ENCODE measurements at regions not wholly inside any gene's neighbourhood (a gene's known extent, or its start where the extent isn't known, plus 50 kb on each side); places are given as distances from the start of the nearest gene placed in this dataset.

- no peak for DNase-seq (ENCODE audit: low read depth, low spot score)
- H3K27me3 ChIP-seq (ENCODE audit: control insufficient read depth, insufficient read depth, low read length) = no peaks in the 10 kb centered on the region; the same call in 1 of the 2 replicates
- H3K36me3 ChIP-seq (ENCODE audit: control insufficient read depth, insufficient read depth, low read length) = no peaks in the 10 kb centered on the region
- no TSS peak for BruUV-seq (replicated peaks)
- ATAC-seq = no peak
- CTCF ChIA-PET = interaction anchor here (1.4 kb wide), 1 partner anchor 9 kb away, joined by 3 read pairs; no protein-coding TSS in a partner anchor
- H3K4me1 ChIP-seq (ENCODE audit: control insufficient read depth, insufficient read depth, low read length) = no peaks in the 10 kb centered on the region
- no peak overlapping the region for H3K27ac ChIP-seq (ENCODE audit: low read length)
- no peaks in the 10 kb centered on the region for H3K9me3 ChIP-seq (ENCODE audit: control insufficient read depth, insufficient read depth, low read depth, low read length)
- in situ Hi-C loops (cut with HindIII; ENCODE audit: low pct_unique_long_range_greater_than_20kb, low sequenced_read_pairs) (no loop called here), intact Hi-C loops (cut with micrococcal nuclease; ENCODE audit: unreplicated experiment) (no loop called here)
- TF ChIP-seq TCF7L2 (IDR thresholded peaks at IDR 0.05; ENCODE audit: low read depth, low read length) (no peak), POLR2AphosphoS5 (IDR thresholded peaks at IDR 0.05; ENCODE audit: low read depth, low read length) (no peak), SIN3A (IDR thresholded peaks at IDR 0.05; ENCODE audit: borderline replicate concordance, insufficient read depth, low read depth, low read length) (no peak), CTCF (IDR thresholded peaks at IDR 0.05) (no peak), REST (IDR thresholded peaks at IDR 0.05; ENCODE audit: insufficient read depth in 1 of 2, low read depth in 2 of 2, low read length in 1 of 2) (no peak)
- H3K4me3 ChIP-seq (ENCODE audit: low read depth in 2 of 2, low read length in 2 of 2) = no peak overlapping the region
- POLR2A ChIA-PET = no interaction called here
Observed at GRCh38 chr22:49623715-49624114, 204.0 kb downstream of the BRD1 start.

- ATAC-seq (no peak), DNase-seq (ENCODE audit: low read depth, low spot score) (no peak)
- no peak overlapping the region for H3K4me3 ChIP-seq (ENCODE audit: low read depth in 2 of 2, low read length in 2 of 2)
- H3K27ac ChIP-seq (ENCODE audit: low read length) = no peak overlapping the region
- in situ Hi-C loops (cut with HindIII; ENCODE audit: low pct_unique_long_range_greater_than_20kb, low sequenced_read_pairs) = no loop called here
- no peaks in the 10 kb centered on the region; the same call in 1 of the 2 replicates for H3K27me3 ChIP-seq (ENCODE audit: control insufficient read depth, insufficient read depth, low read length)
- TF ChIP-seq REST (IDR thresholded peaks at IDR 0.05; ENCODE audit: insufficient read depth in 1 of 2, low read depth in 2 of 2, low read length in 1 of 2) (no peak), POLR2AphosphoS5 (IDR thresholded peaks at IDR 0.05; ENCODE audit: low read depth, low read length) (no peak), TCF7L2 (IDR thresholded peaks at IDR 0.05; ENCODE audit: low read depth, low read length) (no peak), SIN3A (IDR thresholded peaks at IDR 0.05; ENCODE audit: borderline replicate concordance, insufficient read depth, low read depth, low read length) (no peak), CTCF (IDR thresholded peaks at IDR 0.05) (no peak)
- no peaks in the 10 kb centered on the region for H3K9me3 ChIP-seq (ENCODE audit: control insufficient read depth, insufficient read depth, low read depth, low read length)
- no peaks in the 10 kb centered on the region for H3K4me1 ChIP-seq (ENCODE audit: control insufficient read depth, insufficient read depth, low read length)
- intact Hi-C loops (cut with micrococcal nuclease; ENCODE audit: unreplicated experiment) = no loop called here
- BruUV-seq (replicated peaks) = no TSS peak
- H3K36me3 ChIP-seq (ENCODE audit: control insufficient read depth, insufficient read depth, low read length) = no peaks in the 10 kb centered on the region
- CTCF ChIA-PET = interaction anchor here (1.4 kb wide), 1 partner anchor 10 kb away, joined by 3 read pairs; no protein-coding TSS in a partner anchor
- POLR2A ChIA-PET = no interaction called here
Observed at GRCh38 chr22:49623176-49623575, 204.5 kb downstream of the BRD1 start.

All from Panc1 (cell line).